GM12864 (cell line): ENCODE measurements at regions not wholly inside any gene's neighbourhood (a gene's known extent, or its start where the extent isn't known, plus 50 kb on each side); places are given as distances from the start of the nearest gene placed in this dataset.
"Not testable (repeated sequence)": the region's sequence is repeated elsewhere in the genome, so short reads cannot be mapped to it uniquely, and the experiment has no call there.

Experiments
- DNase-seq: peaks from one replicate; pipeline ENCODE4 v3.0.0-alpha.2; 2011; ENCODE audit warnings: low read depth
- H3K4me3 ChIP-seq: 2 replicates; pipeline ENCODE4 v1.5.1; 2011; ENCODE audit warnings: mild to moderate bottlenecking, low read depth, low read length, control low read depth
- CTCF ChIP-seq: IDR thresholded peaks from 2 replicates; pipeline ENCODE4 v1.5.1; 2011; ENCODE audit warnings: low read depth, mild to moderate bottlenecking, moderate library complexity, low read length, control low read depth, inconsistent platforms; ENCODE audit errors: missing control alignments

- TF ChIP-seq CTCF, result no peak
- H3K4me3 ChIP-seq, result no peak overlapping the region
- no peak for DNase-seq
Observed at GRCh38 chr14:106346084-106346483, 819.7 kb downstream of the TMEM121 start.

- TF ChIP-seq CTCF, result no peak
- H3K4me3 ChIP-seq, result no peak overlapping the region
- no peak for DNase-seq
Observed at GRCh38 chr14:106346534-106347290, 820.3 kb downstream of the TMEM121 start.

- DNase-seq, result no peak
- H3K4me3 ChIP-seq, result no peak overlapping the region
- no peak for TF ChIP-seq CTCF
Observed at GRCh38 chr14:106347291-106347778, 821.0 kb downstream of the TMEM121 start.

- no peak for TF ChIP-seq CTCF
- H3K4me3 ChIP-seq, result no peak overlapping the region
- no peak for DNase-seq
Observed at GRCh38 chr14:106347890-106348755, 821.7 kb downstream of the TMEM121 start.

- DNase-seq, H3K4me3 ChIP-seq: not testable (repeated sequence)
- TF ChIP-seq CTCF, result peak; percentile 51
Observed at GRCh38 chr14:106348873-106349540, 822.6 kb downstream of the TMEM121 start.

GRCh38 chr14:106349678-106350457 is 823.5 kb downstream of the TMEM121 start:
- DNase-seq, H3K4me3 ChIP-seq: not testable (repeated sequence)

- not testable (repeated sequence) for H3K4me3 ChIP-seq, DNase-seq
Observed at GRCh38 chr14:106355007-106355791, 828.8 kb downstream of the TMEM121 start.

- not testable (repeated sequence) for H3K4me3 ChIP-seq, DNase-seq
Observed at GRCh38 chr14:106355881-106356642, 829.7 kb downstream of the TMEM121 start.

GRCh38 chr14:106356643-106356930 is 830.2 kb downstream of the TMEM121 start:
- DNase-seq, H3K4me3 ChIP-seq: not testable (repeated sequence)
